HCT116 (cell line): ENCODE measurements at regions not wholly inside any gene's neighbourhood (a gene's known extent, or its start where the extent isn't known, plus 50 kb on each side); places are given as distances from the start of the nearest gene placed in this dataset.

Experiments used
- CBX3 ChIP-seq: IDR thresholded peaks from 2 replicates; pipeline ENCODE4 v1.6.1; 2012; ENCODE audit warnings: low read depth
- CEBPB ChIP-seq: IDR thresholded peaks from 2 replicates; pipeline ENCODE4 v1.6.1; 2012; ENCODE audit warnings: low read depth
- CTCF ChIP-seq, 3 experiments: fragments of 200-600 bp in 1 of 3; sonication (generic) in 1 of 3; IDR thresholded peaks in 2 of 3; conservative IDR thresholded peaks in 1 of 3; 2 replicates each; pipeline ENCODE4 v1.5.1; 2012 to 2017; ENCODE audit warnings: low read depth in 2 of 3, low read length in 2 of 3, antibody characterized with exemption in 1 of 3, borderline replicate concordance in 1 of 3, control low read depth in 1 of 3, mild to moderate bottlenecking in 1 of 3, mixed read lengths in 1 of 3, mixed run types in 1 of 3, moderate library complexity in 1 of 3; ENCODE audit not compliant: insufficient read depth in 1 of 3
- ELF1 ChIP-seq: IDR thresholded peaks from 2 replicates; pipeline ENCODE4 v1.6.1; 2012; ENCODE audit warnings: low read depth, borderline replicate concordance
- EZH2 ChIP-seq: fragments of 200-600 bp; sonication (generic); IDR thresholded peaks from 2 replicates; pipeline ENCODE4 v1.6.1; 2017; ENCODE audit warnings: antibody characterized with exemption, mixed run types
- EZH2phosphoT487 ChIP-seq: fragments of 200-600 bp; IDR thresholded peaks from 2 replicates; pipeline ENCODE4 v1.6.1; 2018; ENCODE audit warnings: antibody characterized with exemption, borderline replicate concordance
- MAX ChIP-seq: IDR thresholded peaks from 2 replicates; pipeline ENCODE4 v1.6.1; 2012
- POLR2A ChIP-seq: IDR thresholded peaks from 2 replicates; pipeline ENCODE4 v1.7.0; 2011; ENCODE audit warnings: borderline replicate concordance; ENCODE audit not compliant: insufficient read depth, insufficient read length; ENCODE audit errors: extremely low read depth
- POLR2AphosphoS5 ChIP-seq: IDR thresholded peaks from 2 replicates; pipeline ENCODE4 v1.6.1; 2011; ENCODE audit warnings: mild to moderate bottlenecking, low read depth, low read length, moderate library complexity
- REST ChIP-seq: IDR thresholded peaks from 2 replicates; pipeline ENCODE4 v1.6.1; 2012; ENCODE audit warnings: low read depth
- TCF7L2 ChIP-seq: IDR thresholded peaks from 2 replicates; pipeline ENCODE4 v1.7.0; 2011; ENCODE audit warnings: borderline replicate concordance, inconsistent platforms; ENCODE audit not compliant: insufficient read depth, insufficient read length; ENCODE audit errors: extremely low read depth
- YY1 ChIP-seq: IDR thresholded peaks from 2 replicates; pipeline ENCODE4 v1.6.1; 2011; ENCODE audit warnings: low read length, low read depth, moderate library complexity, mild to moderate bottlenecking; ENCODE audit not compliant: insufficient replicate concordance; ENCODE audit errors: extremely low read depth
- ZNF274 ChIP-seq: fragments of 200-500 bp; sonication (Bioruptor generic); IDR thresholded peaks from 2 replicates; pipeline ENCODE4 v1.6.1; 2014; ENCODE audit warnings: mild to moderate bottlenecking, low read depth, low read length, inconsistent platforms

GRCh38 chr2:40043191-40043590 is 264.1 kb upstream of the THUMPD2 start:
- TF ChIP-seq MAX (no peak), POLR2A (no peak), ZNF274 (no peak), CTCF (IDR thresholded peaks at IDR 0.05 in 2 of 3, conservative IDR thresholded peaks at IDR 0.05 in 1 of 3; ENCODE audit: borderline replicate concordance in 1 of 3, insufficient read depth in 1 of 3, low read depth in 2 of 3, low read length in 2 of 3) (no peak), REST (no peak), POLR2AphosphoS5 (no peak), EZH2 (no peak), CBX3 (no peak), CEBPB (no peak), YY1 (no peak), EZH2phosphoT487 (no peak), ELF1 (no peak), TCF7L2 (no peak)
